DMS114 treated with DMSO at 0.1 percent for 48 hours (cell line): ENCODE measurements at regions not wholly inside any gene's neighbourhood (a gene's known extent, or its start where the extent isn't known, plus 50 kb on each side); places are given as distances from the start of the nearest gene placed in this dataset.

Experiments
- DNase-seq: peaks from one replicate; lab custom pipeline; 2025; ENCODE audit not compliant: unreplicated experiment; lab: John Stamatoyannopoulos, UW

DNA sequence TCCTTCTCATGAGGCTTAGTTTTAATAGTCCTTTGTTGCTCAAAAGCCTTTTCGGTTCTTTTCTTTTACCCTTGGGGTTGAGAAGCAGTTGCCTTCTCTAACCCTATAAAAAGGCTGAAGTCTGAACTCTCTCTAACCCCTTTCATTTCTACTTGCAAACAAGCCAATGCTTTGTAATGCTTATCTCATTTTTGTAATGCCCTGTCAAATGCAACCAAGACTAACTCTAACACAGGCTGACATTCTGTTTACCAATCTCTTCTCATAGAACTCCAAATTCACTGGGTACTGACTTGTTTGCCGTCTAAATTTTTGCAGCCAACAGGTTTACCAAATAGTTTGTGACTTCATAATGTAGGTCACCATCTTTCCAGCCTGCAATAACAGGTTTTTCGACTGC is 233.9 kb upstream of the SNX7 start:
- DNase-seq, result no peak

DNA sequence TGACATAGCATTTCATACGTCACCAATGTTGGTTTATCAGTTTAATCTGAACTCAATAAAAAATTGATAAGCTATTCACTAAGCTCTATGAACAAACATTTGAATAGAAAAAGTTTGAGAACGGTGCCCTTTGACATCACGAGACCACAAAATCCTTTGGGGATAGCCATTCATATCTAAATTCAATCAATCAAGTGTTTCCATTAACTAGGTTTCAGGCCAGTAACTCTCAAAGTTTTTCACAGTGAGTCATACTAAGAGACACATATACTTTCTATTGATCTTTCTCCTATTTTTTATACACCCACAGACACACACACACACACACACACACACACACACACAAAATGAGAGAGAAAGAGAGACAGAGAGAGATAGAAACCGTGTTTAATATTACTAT is 235.4 kb upstream of the SNX7 start:
- no peak for DNase-seq

- DNase-seq, result no peak
Observed at GRCh38 chr1:98422816-98423215, 238.7 kb upstream of the SNX7 start.

- no peak for DNase-seq
Observed at GRCh38 chr1:98421085-98421435, 240.5 kb upstream of the SNX7 start.

GRCh38 chr1:98420376-98421084 is 241.0 kb upstream of the SNX7 start:
- no peak for DNase-seq

DNA sequence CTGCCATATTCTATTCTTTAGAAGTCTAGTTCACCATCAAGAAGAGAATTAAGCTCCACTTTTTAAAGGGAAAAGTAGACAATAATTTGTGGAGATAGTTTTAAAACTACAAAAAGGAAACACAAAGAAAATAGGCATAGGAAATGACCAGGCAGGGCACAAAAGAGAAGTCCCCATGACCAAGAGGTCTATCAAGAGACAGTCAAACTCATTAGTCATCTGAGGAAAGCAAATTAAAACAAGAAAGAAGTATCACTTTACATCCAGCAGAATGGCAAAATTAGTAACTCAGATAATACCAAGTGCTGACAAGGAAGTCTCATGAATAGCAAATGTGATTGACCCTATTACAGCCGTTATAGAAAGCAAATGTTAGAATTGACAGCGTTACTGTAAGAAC is 243.7 kb upstream of the SNX7 start:
- no peak for DNase-seq

- no peak for DNase-seq
Observed at GRCh38 chr1:98410082-98410481, 251.4 kb upstream of the SNX7 start.

DNA sequence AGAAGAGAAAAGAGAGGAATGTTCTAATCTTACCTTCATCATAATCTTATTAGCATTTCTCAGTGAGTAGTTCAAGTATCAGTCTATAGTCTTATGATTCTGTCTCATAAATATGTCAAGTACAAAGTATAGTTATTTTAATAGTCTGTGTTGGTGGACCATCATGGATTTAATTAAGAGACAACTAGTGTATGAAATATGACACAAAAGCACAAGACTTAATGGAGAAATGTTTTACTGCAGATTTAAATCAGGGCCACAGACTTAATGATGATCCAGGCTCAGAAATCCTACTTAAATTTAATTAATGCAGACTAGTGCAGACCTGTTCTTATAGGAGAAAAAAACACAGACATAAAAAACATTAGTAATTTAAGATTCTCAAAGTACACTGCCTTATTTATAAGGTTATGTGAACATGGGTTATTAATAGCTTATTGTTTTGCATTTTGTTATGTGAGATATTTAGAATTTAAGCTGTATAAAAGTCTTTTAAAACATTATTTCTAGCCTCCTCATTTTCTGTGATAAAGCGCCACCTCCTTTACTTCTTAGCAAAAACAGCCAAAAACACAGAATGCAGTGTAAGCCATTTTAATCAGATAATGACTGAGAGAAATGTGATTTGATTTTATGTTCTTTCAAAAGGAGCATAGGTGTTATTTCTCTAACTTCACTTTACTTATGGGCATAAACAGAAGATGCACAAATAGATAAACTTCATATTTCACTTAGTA is 255.0 kb upstream of the SNX7 start:
- DNase-seq, result no peak

DNA sequence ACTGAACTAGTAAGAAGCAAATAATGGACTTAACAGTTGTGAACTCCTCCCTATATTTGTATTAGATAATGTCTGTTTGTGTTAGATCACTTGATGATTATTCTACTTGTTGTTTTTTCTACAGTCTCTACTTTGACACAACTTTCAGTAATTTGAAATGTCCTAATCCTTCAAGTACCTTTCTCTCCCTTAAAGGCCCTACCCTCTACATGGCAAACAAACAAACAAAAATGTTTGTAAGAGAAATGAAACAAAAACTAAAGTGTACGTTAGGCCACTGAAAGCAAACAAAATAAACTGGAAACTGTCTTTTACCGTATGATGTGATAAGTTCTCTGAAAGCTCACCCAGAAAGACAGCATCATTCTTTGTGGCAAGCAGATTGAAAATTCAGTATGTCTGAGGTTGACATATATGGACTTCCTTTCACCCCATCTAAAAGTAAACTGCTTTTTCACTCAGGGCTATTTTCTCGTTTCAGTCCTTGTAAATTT is 255.9 kb upstream of the SNX7 start:
- DNase-seq, result no peak

DNA sequence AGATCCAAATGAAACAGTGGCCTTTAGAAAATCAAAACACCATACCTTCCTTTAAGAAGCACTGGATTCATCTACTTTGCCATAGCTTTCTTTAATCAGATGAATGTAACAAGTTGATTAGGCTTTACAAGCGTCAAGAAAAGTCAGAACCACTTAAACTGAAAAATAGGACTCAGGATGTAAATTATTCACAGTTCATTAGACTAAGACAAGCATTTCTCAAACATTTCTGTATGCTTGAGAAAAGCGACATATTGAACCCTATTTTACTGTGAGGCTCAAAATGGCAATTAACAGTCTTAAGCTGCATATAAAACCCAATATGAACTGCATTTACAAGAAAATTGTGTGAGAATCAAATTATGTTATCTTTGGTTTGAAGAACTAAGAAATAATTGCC is 256.7 kb upstream of the SNX7 start:
- no peak for DNase-seq

DNA sequence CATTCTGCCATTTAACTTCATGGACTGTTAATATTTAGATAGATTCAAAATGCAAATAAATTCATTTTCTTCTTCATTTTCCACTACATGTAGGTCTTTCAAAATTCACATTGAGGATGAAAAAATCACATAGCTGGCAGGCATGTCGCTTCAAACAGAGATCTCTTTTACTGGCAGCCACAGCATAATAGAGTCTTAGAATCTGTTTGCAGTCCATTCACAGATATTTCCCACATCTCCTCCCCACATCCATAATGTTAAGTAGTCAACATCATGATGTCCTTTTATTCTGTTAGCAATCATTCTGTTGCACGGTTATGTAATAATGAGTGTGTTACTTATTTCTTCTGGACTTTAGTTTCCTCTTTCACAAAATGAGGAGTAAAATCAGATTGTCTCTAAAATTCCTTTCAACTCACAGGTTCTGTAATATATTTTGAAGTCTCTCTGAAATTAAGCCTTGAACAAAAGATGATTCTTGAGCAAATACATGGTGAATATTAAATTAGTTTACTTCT is 257.5 kb upstream of the SNX7 start:
- DNase-seq, result no peak

- DNase-seq, result no peak
Observed at GRCh38 chr1:98402860-98403259, 258.7 kb upstream of the SNX7 start.

- DNase-seq, result no peak
Observed at GRCh38 chr1:98400446-98400845, 261.1 kb upstream of the SNX7 start.

DNA sequence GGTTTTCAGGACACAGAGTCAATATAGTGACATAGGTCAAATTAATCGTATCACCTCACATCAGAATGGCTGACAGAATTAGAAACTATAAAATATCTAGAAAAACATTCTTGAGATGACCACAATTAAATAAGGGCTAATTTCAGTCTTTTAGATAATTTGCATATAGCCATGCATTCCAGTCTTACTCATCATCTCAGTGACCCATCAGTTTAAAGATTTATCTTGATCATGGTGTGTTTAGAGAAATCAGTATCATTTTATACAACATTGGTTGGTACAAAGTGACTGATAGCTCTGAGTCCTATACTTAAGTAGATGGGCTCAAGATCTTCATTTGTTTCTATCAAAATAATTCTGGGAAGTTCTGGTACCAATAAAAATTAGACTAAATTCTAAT is 262.3 kb upstream of the SNX7 start:
- DNase-seq, result no peak

GRCh38 chr1:98398649-98399048 is 262.9 kb upstream of the SNX7 start:
- DNase-seq, result no peak

- no peak for DNase-seq
Observed at GRCh38 chr1:98398092-98398491, 263.4 kb upstream of the SNX7 start.

DNA sequence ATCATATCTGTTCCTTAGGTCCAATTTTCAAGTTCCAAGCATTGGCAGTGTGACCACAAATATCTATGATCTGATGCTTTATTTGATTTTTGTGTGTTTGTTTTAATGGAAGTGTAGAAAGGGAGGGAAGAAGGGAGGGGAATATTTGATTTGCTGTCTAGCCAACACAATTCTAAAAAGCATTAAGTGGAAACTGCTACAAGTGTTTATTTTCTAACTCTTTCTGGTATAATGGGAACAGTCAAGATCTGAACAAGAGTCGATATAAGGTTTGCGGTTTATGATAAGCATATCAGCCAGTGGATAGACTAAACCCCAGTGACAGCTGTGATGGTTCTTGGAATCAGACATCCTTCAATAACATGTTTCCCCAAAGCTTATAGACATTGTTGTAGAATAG is 267.8 kb upstream of the SNX7 start:
- DNase-seq, result no peak

GRCh38 chr1:98391175-98391574 is 270.3 kb upstream of the SNX7 start:
- DNase-seq, result no peak

DNA sequence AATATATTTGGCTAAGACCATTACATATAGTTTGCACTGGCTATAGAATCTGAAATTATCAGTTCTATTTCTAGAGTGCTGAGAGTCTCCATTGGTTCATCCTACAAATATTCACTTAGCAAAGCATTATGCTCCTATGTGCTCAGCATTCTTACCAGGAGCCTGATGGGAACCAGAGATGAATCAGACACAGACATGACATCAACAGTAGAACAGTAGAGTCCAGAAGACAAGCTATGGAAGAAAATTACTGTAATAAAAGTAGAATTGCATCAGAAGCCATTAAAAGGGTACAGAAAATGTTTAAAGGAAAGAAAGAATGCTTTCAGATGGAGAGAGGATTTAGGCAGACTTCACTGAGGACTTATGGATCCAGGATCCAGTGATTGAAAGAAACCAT is 271.7 kb upstream of the SNX7 start:
- no peak for DNase-seq

- no peak for DNase-seq
Observed at GRCh38 chr1:98388441-98388840, 273.1 kb upstream of the SNX7 start.

GRCh38 chr1:98387701-98388100 is 273.8 kb upstream of the SNX7 start:
- DNase-seq, result no peak

DNA sequence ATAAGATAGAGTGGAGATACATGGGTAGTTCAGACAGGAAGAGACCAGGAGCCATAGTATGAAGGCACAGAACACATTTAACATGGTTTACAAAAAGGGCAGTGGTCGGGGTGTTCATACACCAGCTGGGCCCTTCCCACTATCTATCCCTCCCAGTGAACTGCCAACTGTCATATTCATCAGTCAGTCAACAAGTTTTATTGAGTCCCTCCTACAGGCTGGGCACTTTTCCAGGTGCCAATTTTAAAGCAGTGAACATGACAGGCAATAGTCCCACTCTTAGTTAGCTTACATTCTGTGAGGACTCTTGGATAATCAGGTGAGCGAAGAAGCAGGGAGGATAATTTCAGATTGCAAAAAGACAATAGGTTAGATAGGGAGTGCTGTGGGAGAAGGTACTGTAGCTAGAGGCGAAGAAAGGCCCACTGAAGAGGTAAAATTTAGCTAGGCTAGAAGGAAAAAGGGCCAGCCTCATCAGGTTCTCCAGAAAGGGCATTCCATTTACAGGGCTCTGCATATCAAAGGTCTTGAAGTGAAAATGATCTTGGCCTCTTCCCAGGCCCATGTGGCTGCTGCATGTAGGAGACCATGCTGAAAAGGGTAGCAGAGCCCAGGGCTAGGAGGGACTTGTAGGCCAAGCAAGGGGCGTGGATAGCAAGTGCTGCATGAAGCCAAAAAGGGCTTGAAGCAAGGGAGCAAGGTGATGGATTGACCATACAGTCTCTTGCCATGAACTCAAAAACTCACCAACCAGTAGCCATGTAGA is 274.7 kb upstream of the SNX7 start:
- DNase-seq, result no peak
